Osteoblast (primary cell): ENCODE measurements at regions not wholly inside any gene's neighbourhood (a gene's known extent, or its start where the extent isn't known, plus 50 kb on each side); places are given as distances from the start of the nearest gene placed in this dataset.

Experiments used
- DNase-seq: peaks from one replicate; pipeline ENCODE4 v3.0.0; 2011; ENCODE audit warnings: low spot score, mixed read lengths; ENCODE audit not compliant: insufficient read length; ENCODE audit errors: missing footprints
- H2AFZ ChIP-seq: 2 replicates; pipeline ENCODE4 v1.6.0; 2011; ENCODE audit warnings: mild to moderate bottlenecking, low read length
- H3K27ac ChIP-seq: 2 replicates; pipeline ENCODE4 v1.5.1; 2011; ENCODE audit warnings: mild to moderate bottlenecking, low read depth, low read length, moderate library complexity
- H3K27me3 ChIP-seq: 2 replicates; pipeline ENCODE4 v1.6.0; 2012; ENCODE audit warnings: mild to moderate bottlenecking, control low read depth, inconsistent platforms, low read length, moderate library complexity; ENCODE audit not compliant: insufficient read depth
- H3K36me3 ChIP-seq: 2 replicates; pipeline ENCODE4 v1.5.1; 2011; ENCODE audit warnings: mild to moderate bottlenecking, low read length, control low read depth, moderate library complexity; ENCODE audit not compliant: insufficient read depth
- H3K4me1 ChIP-seq: 2 replicates; pipeline ENCODE4 v1.5.1; 2011; ENCODE audit warnings: mild to moderate bottlenecking, low read length, control low read depth, moderate library complexity; ENCODE audit not compliant: insufficient read depth
- H3K4me2 ChIP-seq: 2 replicates; pipeline ENCODE4 v1.6.0; 2011; ENCODE audit warnings: mild to moderate bottlenecking, low read length; ENCODE audit not compliant: insufficient read depth
- H3K4me3 ChIP-seq: fragments of 200-600 bp; sonication (generic); 3 replicates; pipeline ENCODE4 v1.5.1; 2012; ENCODE audit warnings: mild to moderate bottlenecking, low read length, inconsistent platforms; ENCODE audit not compliant: insufficient read depth
- H3K79me2 ChIP-seq: 2 replicates; pipeline ENCODE4 v1.6.0; 2012; ENCODE audit warnings: mild to moderate bottlenecking, low read length, control low read depth, inconsistent platforms; ENCODE audit not compliant: insufficient read depth
- H3K9me3 ChIP-seq: 2 replicates; pipeline ENCODE4 v1.5.1; 2011; ENCODE audit warnings: low read depth, low read length, control low read depth
- H4K20me1 ChIP-seq: 2 replicates; pipeline ENCODE4 v1.6.0; 2012; ENCODE audit warnings: mild to moderate bottlenecking, low read length, control low read depth; ENCODE audit not compliant: insufficient read depth
- CTCF ChIP-seq: IDR thresholded peaks from 2 replicates; pipeline ENCODE4 v1.5.1; 2011; ENCODE audit warnings: mild to moderate bottlenecking, low read depth, low read length, moderate library complexity; ENCODE audit errors: extremely low read depth

- Histone ChIP-seq H3K9me3 (no peaks in the 10 kb centered on the region), H3K27me3 (no peaks in the 10 kb centered on the region), H3K36me3 (no peaks in the 10 kb centered on the region), H4K20me1 (no peaks in the 10 kb centered on the region), H3K4me2 (no peak overlapping the region), H3K27ac (no peak overlapping the region), H3K4me1 (no peaks in the 10 kb centered on the region), H2AFZ (no peak overlapping the region), H3K4me3 (no peak overlapping the region), H3K79me2 (no peaks in the 10 kb centered on the region)
- no peak for TF ChIP-seq CTCF
- no peak for DNase-seq
Observed at GRCh38 chr2:103526757-103527156, 764.9 kb downstream of the TMEM182 start.

- no peaks in the 10 kb centered on the region for H3K9me3 ChIP-seq
- no peak overlapping the region for H2AFZ ChIP-seq
- H3K4me2 ChIP-seq: no peak overlapping the region
- H3K27ac ChIP-seq: no peak overlapping the region
- no peaks in the 10 kb centered on the region for H3K4me1 ChIP-seq
- no peaks in the 10 kb centered on the region for H3K79me2 ChIP-seq
- no peaks in the 10 kb centered on the region for H3K27me3 ChIP-seq
- H3K36me3 ChIP-seq: no peaks in the 10 kb centered on the region
- no peak for TF ChIP-seq CTCF
- no peaks in the 10 kb centered on the region for H4K20me1 ChIP-seq
- H3K4me3 ChIP-seq: no peak overlapping the region
- no peak for DNase-seq
Observed at GRCh38 chr2:103527278-103527677, 765.4 kb downstream of the TMEM182 start.

GRCh38 chr2:103529798-103530502, 768.1 kb downstream of the TMEM182 start:
- TF ChIP-seq CTCF: no peak
- Histone ChIP-seq H3K79me2 (no peaks in the 10 kb centered on the region), H3K9me3 (no peaks in the 10 kb centered on the region), H3K4me3 (no peak overlapping the region), H3K27ac (no peak overlapping the region), H3K27me3 (no peaks in the 10 kb centered on the region), H4K20me1 (no peaks in the 10 kb centered on the region), H2AFZ (no peak overlapping the region), H3K4me1 (no peaks in the 10 kb centered on the region), H3K4me2 (no peak overlapping the region), H3K36me3 (no peaks in the 10 kb centered on the region)
- DNase-seq: no peak

- no peaks in the 10 kb centered on the region for H3K9me3 ChIP-seq
- no peaks in the 10 kb centered on the region for H3K36me3 ChIP-seq
- no peaks in the 10 kb centered on the region for H4K20me1 ChIP-seq
- no peak overlapping the region for H3K4me3 ChIP-seq
- no peak for TF ChIP-seq CTCF
- no peak for DNase-seq
- no peak overlapping the region for H3K4me2 ChIP-seq
- no peaks in the 10 kb centered on the region for H3K4me1 ChIP-seq
- no peaks in the 10 kb centered on the region for H3K27me3 ChIP-seq
- H3K79me2 ChIP-seq: no peaks in the 10 kb centered on the region
- no peak overlapping the region for H2AFZ ChIP-seq
- no peak overlapping the region for H3K27ac ChIP-seq
Observed at GRCh38 chr2:103552775-103553174, 790.9 kb downstream of the TMEM182 start.
